ENCODE measurements at regions not wholly inside any gene's neighbourhood (a gene's known extent, or its start where the extent isn't known, plus 50 kb on each side); places are given as distances from the start of the nearest gene placed in this dataset.
A peak's percentile ranks its signal among the peaks of the same experiment; 100 is the strongest.
"Not testable (repeated sequence)": the region's sequence is repeated elsewhere in the genome, so short reads cannot be mapped to it uniquely, and the experiment has no call there.

GRCh38 chr3:87949189-87949878 lies 109.5 kb downstream of the CGGBP1 start (continued):
- TF ChIP-seq ZNF232 (CRISPR knock-in tag; IDR thresholded peaks at IDR 0.05) (no peak), FOXP4 (CRISPR knock-in tag; IDR thresholded peaks at IDR 0.05) (no peak), IRF2 (CRISPR knock-in tag; IDR thresholded peaks at IDR 0.05; ENCODE audit: borderline replicate concordance, low read depth) (no peak), ZNF671 (CRISPR knock-in tag; IDR thresholded peaks at IDR 0.05) (no peak), ZMAT4 (CRISPR knock-in tag; IDR thresholded peaks at IDR 0.05) (no peak)

- DNase-seq (ENCODE audit: low spot score); H3K36me3 Mint-ChIP-seq; H3K4me3 Mint-ChIP-seq; H3K4me1 Mint-ChIP-seq; ATAC-seq; POLR2A ChIA-PET; H3K27ac Mint-ChIP-seq; CTCF ChIA-PET; H3K27me3 Mint-ChIP-seq (ENCODE audit: low read depth): not testable (repeated sequence)
- H3K9me3 Mint-ChIP-seq = peaks cover 11% of the 10 kb centered on the region; the same call in 1 of the 2 replicates
These were observed 112.8 kb downstream of the CGGBP1 start for GRCh38 chr3:87946007-87946406.

GRCh38 chr3:87942256-87942655 lies 116.5 kb downstream of the CGGBP1 start:
- H3K27ac Mint-ChIP-seq; DNase-seq (ENCODE audit: low spot score); H3K27me3 Mint-ChIP-seq (ENCODE audit: low read depth); CTCF ChIA-PET; POLR2A ChIA-PET; H3K4me1 Mint-ChIP-seq; H3K36me3 Mint-ChIP-seq; ATAC-seq; H3K4me3 Mint-ChIP-seq: not testable (repeated sequence)
- H3K9me3 Mint-ChIP-seq = peaks cover 21% of the 10 kb centered on the region

- Mint-ChIP-seq H3K4me3 (no peak overlapping the region), H3K4me1 (no peaks in the 10 kb centered on the region), H3K27me3 (ENCODE audit: low read depth) (peaks cover 2% of the 10 kb centered on the region; the same call in 1 of the 2 replicates), H3K9me3 (peaks cover 40% of the 10 kb centered on the region), H3K27ac (no peak overlapping the region), H3K36me3 (peaks cover 22% of the 10 kb centered on the region)
- DNase-seq (ENCODE audit: low spot score) (no peak), ATAC-seq (no peak)
- peak; percentile 93 for TF ChIP-seq ZNF317 (CRISPR knock-in tag; IDR thresholded peaks at IDR 0.05; ENCODE audit: borderline replicate concordance, low read depth)
- TF ChIP-seq TEAD1 (CRISPR knock-in tag; IDR thresholded peaks at IDR 0.05) = no peak
- POLR2A ChIA-PET = no interaction called here
- CTCF ChIA-PET = no interaction called here
These were observed 134.3 kb downstream of the CGGBP1 start for GRCh38 chr3:87924485-87924884.

- Mint-ChIP-seq H3K9me3 (peaks cover 67% of the 10 kb centered on the region), H3K36me3 (peaks cover 19% of the 10 kb centered on the region), H3K27me3 (ENCODE audit: low read depth) (peaks cover 2% of the 10 kb centered on the region; the same call in 1 of the 2 replicates)
These were observed 138.3 kb downstream of the CGGBP1 start for GRCh38 chr3:87920549-87920948.

More at GRCh38 chr3:87920549-87920948, 138.3 kb downstream of the CGGBP1 start:
- ChIA-PET CTCF (no interaction called here), POLR2A (no interaction called here)
- no peak for DNase-seq (ENCODE audit: low spot score)
- Mint-ChIP-seq H3K4me1 (no peaks in the 10 kb centered on the region), H3K4me3 (no peak overlapping the region), H3K27ac (no peak overlapping the region)
- ATAC-seq = no peak
- TF ChIP-seq HMGA2 (CRISPR knock-in tag; IDR thresholded peaks at IDR 0.05) (no peak), NFATC4 (CRISPR knock-in tag; IDR thresholded peaks at IDR 0.05) (no peak), USF1 (CRISPR knock-in tag; IDR thresholded peaks at IDR 0.05) (no peak), ZNF423 (CRISPR knock-in tag; IDR thresholded peaks at IDR 0.05) (no peak), NR3C1 (CRISPR knock-in tag; conservative IDR thresholded peaks at IDR 0.05; ENCODE audit: low read depth) (no peak), ZBTB43 (CRISPR knock-in tag; IDR thresholded peaks at IDR 0.05) (no peak), CREB1 (CRISPR knock-in tag; IDR thresholded peaks at IDR 0.05) (no peak), ZSCAN18 (CRISPR knock-in tag; IDR thresholded peaks at IDR 0.05) (no peak), FOXJ3 (CRISPR knock-in tag; IDR thresholded peaks at IDR 0.05; ENCODE audit: borderline replicate concordance) (no peak), GABPB1 (CRISPR knock-in tag; IDR thresholded peaks at IDR 0.05) (no peak), E2F5 (CRISPR knock-in tag; IDR thresholded peaks at IDR 0.05) (no peak)
